ENCODE measurements at regions not wholly inside any gene's neighbourhood (a gene's known extent, or its start where the extent isn't known, plus 50 kb on each side); places are given as distances from the start of the nearest gene placed in this dataset.

DNA sequence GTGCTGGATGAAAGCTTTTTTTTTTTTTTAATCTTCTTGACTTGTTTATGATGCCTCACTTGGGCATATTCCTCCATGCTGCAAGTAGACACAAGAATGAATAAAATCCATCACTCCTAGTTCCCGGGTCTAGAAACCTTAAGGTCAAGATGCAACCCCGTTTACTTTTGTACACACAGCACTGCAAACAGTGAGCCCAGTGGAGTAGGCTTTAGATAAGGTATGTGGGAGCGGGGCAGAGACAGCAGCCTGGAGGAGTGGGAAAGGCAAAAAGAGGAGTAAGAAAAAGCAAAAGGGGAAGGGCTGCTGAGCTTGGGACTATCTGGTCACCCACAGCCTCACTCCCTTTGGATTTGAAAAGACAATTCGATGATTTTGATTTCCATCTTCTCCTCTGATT lies 429.8 kb upstream of the ARGLU1 start:
- DNase-seq: no peak

DNA sequence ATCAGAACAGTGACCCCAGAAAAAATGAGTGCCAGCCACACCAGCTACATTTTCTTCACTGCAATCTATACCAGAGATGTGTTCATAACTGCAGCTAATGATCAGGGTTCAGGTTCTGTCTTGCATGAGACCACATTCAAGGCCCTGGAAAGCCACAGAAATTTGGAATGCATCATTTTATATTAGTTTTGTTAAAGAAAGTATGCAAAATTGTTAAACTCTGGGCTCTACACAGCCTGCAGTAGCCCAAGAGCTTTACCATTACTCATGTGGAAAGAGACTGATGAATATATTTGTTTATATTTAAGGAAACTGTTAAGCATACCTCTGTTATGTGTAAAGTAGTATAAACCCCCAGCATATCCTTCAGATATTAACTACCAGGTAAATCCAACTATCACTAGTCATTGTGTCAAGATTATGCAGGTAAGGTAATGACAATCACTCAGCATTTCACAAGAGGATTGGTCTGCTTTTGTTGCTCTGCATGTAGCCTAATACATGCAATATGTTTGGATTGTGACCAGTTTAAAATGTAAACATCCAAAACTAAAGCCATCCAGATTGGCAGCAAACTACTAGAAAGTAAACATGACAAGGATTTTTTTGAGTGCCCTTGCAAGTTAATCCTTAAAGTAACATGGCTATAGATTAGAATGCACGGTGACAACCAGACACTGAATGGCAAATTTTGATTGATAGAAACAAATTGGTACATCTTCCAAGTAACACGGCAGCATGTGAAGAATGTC lies 429.1 kb upstream of the ARGLU1 start:
- no peak for DNase-seq

- DNase-seq: no peak
Observed at GRCh38 chr13:106990594-106990993, 422.7 kb upstream of the ARGLU1 start.

- DNase-seq: no peak
Observed at GRCh38 chr13:106989876-106990275, 421.9 kb upstream of the ARGLU1 start.

DNA sequence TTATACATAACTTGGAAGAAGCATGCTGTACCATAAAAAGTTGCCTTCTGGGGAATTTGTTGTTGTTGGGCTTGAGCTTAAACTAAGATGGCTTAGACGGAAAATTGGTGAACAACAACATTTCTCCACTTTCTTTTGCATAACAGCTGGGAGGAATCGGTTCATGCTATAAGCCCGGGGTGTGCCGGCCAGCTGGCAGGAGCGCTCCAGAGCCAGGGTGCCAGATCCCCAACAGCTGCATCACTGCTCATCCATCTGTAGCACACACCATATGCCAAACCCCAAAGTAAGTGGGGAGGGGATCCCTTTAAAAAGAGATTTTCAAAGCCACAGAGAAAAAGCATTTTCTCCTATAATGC lies 419.5 kb upstream of the ARGLU1 start:
- DNase-seq: no peak

GRCh38 chr13:106986687-106987426 lies 418.9 kb upstream of the ARGLU1 start:
- no peak for DNase-seq

DNA sequence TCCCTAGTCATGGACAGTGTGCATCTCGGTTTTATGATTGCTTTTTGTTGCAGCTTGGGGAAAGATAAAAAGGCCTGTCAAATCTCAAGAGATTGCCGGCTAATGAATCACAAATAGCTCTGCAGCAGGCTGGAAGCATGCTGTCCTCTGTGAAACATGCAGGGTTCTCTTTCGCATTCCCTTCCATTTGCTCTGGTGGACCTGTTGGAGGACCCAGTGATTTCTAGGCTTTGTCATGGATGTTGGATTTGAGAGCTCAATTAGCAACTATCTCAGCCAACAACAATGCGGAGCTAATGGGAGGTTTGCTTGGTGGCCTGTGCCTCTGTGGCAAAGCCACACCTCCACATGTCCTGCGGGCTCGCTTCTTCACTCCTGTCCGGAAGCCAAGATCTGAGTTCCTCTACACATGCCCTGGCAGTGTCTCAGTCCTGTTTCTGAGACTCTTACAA lies 418.1 kb upstream of the ARGLU1 start:
- no peak for DNase-seq

- no peak for DNase-seq
Observed at GRCh38 chr13:106985481-106985880, 417.5 kb upstream of the ARGLU1 start.

GRCh38 chr13:106981051-106981450 lies 413.1 kb upstream of the ARGLU1 start:
- no peak for DNase-seq

GRCh38 chr13:106967391-106967790 lies 399.5 kb upstream of the ARGLU1 start:
- DNase-seq: no peak

GRCh38 chr13:106963151-106963550 lies 395.2 kb upstream of the ARGLU1 start:
- DNase-seq: no peak

DNA sequence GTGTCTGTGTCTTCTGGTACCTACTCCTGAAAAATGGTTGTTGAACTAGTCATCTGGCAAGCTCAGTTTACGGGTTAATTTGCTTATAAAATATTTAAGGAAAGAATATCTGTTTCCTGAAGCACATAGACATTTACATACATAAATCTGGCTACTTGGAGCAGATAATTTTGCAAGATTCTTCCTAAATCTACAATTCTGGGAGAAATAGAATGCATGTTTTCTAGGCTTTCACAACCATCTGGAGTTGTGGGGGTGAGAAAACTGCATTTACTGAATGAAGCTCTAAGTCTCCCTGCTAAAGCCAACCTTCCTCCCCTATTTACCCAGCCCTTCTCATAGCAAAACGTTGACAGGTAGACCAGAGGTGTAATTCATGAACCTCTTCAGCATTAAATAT lies 393.7 kb upstream of the ARGLU1 start:
- no peak for DNase-seq

GRCh38 chr13:106961216-106961615 lies 393.3 kb upstream of the ARGLU1 start:
- DNase-seq: no peak

- DNase-seq: no peak
Observed at GRCh38 chr13:106958621-106959048, 390.7 kb upstream of the ARGLU1 start.

- no peak for DNase-seq
Observed at GRCh38 chr13:106942563-106942962, 374.6 kb upstream of the ARGLU1 start.

GRCh38 chr13:106941779-106942178 lies 373.8 kb upstream of the ARGLU1 start:
- DNase-seq: no peak

- DNase-seq: no peak
Observed at GRCh38 chr13:106927421-106927820, 359.5 kb upstream of the ARGLU1 start.

GRCh38 chr13:106922384-106922783 lies 354.4 kb upstream of the ARGLU1 start:
- DNase-seq: no peak

- DNase-seq: no peak
Observed at GRCh38 chr13:106919638-106920037, 351.7 kb upstream of the ARGLU1 start.

- no peak for DNase-seq
Observed at GRCh38 chr13:106919133-106919532, 351.2 kb upstream of the ARGLU1 start.

GRCh38 chr13:106918557-106918860 lies 350.6 kb upstream of the ARGLU1 start:
- DNase-seq: no peak

- peak; percentile 60 for DNase-seq
Observed at GRCh38 chr13:106917673-106918556, 350.0 kb upstream of the ARGLU1 start.

GRCh38 chr13:106917024-106917571 lies 349.2 kb upstream of the ARGLU1 start:
- DNase-seq: no peak

Measured in central memory CD4-positive, alpha-beta T cell (primary cell).